NT2/D1 (cell line): ENCODE measurements at regions not wholly inside any gene's neighbourhood (a gene's known extent, or its start where the extent isn't known, plus 50 kb on each side); places are given as distances from the start of the nearest gene placed in this dataset.

ENCODE experiments used
- DNase-seq: peaks from one replicate; pipeline ENCODE4 v3.0.0-alpha.2; 2011; ENCODE audit warnings: low read depth, low spot score
- H3K27me3 ChIP-seq: 2 replicates; pipeline ENCODE4 v1.6.0; 2011; ENCODE audit warnings: mild to moderate bottlenecking; ENCODE audit not compliant: insufficient read length, insufficient read depth
- H3K36me3 ChIP-seq: 2 replicates; pipeline ENCODE4 v1.6.1; 2011; ENCODE audit warnings: mild to moderate bottlenecking, low read length, mixed read lengths; ENCODE audit not compliant: insufficient read depth, insufficient read length
- H3K4me1 ChIP-seq: 2 replicates; pipeline ENCODE4 v1.5.1; 2011; ENCODE audit not compliant: insufficient read depth, insufficient read length
- H3K4me3 ChIP-seq: 2 replicates; pipeline ENCODE4 v1.5.1; 2011; ENCODE audit warnings: low read depth; ENCODE audit not compliant: insufficient read length
- H3K9ac ChIP-seq: 2 replicates; pipeline ENCODE4 v1.6.0; 2011; ENCODE audit warnings: low read depth; ENCODE audit not compliant: insufficient read length
- H3K9me3 ChIP-seq: 2 replicates; pipeline ENCODE4 v1.5.1; 2011; ENCODE audit warnings: mild to moderate bottlenecking, low read length; ENCODE audit not compliant: insufficient read depth
- SUZ12 ChIP-seq: IDR thresholded peaks from 2 replicates; pipeline ENCODE4 v1.6.1; 2011; ENCODE audit not compliant: insufficient read length, insufficient read depth; ENCODE audit errors: extremely low read depth
- YY1 ChIP-seq: IDR thresholded peaks from 2 replicates; pipeline ENCODE4 v1.6.1; 2011; ENCODE audit not compliant: insufficient read length, insufficient read depth
- ZNF274 ChIP-seq: IDR thresholded peaks from 2 replicates; pipeline ENCODE4 v1.6.1; 2011; ENCODE audit warnings: mild to moderate bottlenecking, low read depth, low read length

- no peak for TF ChIP-seq ZNF274
- no peak for TF ChIP-seq YY1
- no peak for TF ChIP-seq SUZ12
- no peak for DNase-seq
- H3K9ac ChIP-seq, result no peak overlapping the region
- H3K4me1 ChIP-seq, result peaks cover 2% of the 10 kb centered on the region
- no peaks in the 10 kb centered on the region for H3K36me3 ChIP-seq
- H3K9me3 ChIP-seq, result no peaks in the 10 kb centered on the region
- no peaks in the 10 kb centered on the region for H3K27me3 ChIP-seq
- no peak overlapping the region for H3K4me3 ChIP-seq
Observed at GRCh38 chr9:78573205-78573604, 276.3 kb downstream of the PSAT1 start.

DNA sequence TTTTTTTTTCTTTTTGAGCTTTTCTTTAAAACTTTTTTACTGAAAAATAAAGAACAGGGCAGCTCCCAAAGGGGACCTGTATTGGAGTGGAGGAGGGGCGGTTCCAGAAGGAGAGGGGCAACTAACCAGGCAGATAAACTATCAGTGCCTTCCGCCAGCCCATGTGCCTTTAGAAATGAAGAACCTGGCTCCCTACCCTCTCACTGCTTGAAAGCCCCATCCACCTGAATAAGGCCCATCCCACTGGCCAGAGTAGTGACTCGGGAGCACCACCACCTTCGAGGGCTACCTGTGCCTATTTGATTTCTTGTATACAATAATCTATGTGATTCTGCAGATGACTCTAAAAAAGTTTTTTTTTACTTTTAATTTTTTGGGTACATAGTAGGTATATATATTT is 276.7 kb downstream of the PSAT1 start:
- Histone ChIP-seq H3K4me3 (no peak overlapping the region), H3K9ac (no peak overlapping the region), H3K36me3 (no peaks in the 10 kb centered on the region), H3K4me1 (peaks cover 2% of the 10 kb centered on the region), H3K27me3 (no peaks in the 10 kb centered on the region), H3K9me3 (no peaks in the 10 kb centered on the region)
- no peak for DNase-seq
- TF ChIP-seq ZNF274 (no peak), SUZ12 (no peak), YY1 (no peak)

- H3K4me3 ChIP-seq, result no peak overlapping the region
- H3K27me3 ChIP-seq, result no peaks in the 10 kb centered on the region
- TF ChIP-seq YY1 (no peak), ZNF274 (no peak), SUZ12 (no peak)
- peaks cover 2% of the 10 kb centered on the region for H3K4me1 ChIP-seq
- H3K9me3 ChIP-seq, result no peaks in the 10 kb centered on the region
- DNase-seq, result no peak
- no peaks in the 10 kb centered on the region for H3K36me3 ChIP-seq
- H3K9ac ChIP-seq, result no peak overlapping the region
Observed at GRCh38 chr9:78574354-78575045, 277.6 kb downstream of the PSAT1 start.

- DNase-seq, result no peak
- TF ChIP-seq SUZ12 (no peak), ZNF274 (no peak), YY1 (no peak)
- H3K9me3 ChIP-seq, result no peaks in the 10 kb centered on the region
- no peak overlapping the region for H3K4me3 ChIP-seq
- no peak overlapping the region for H3K9ac ChIP-seq
- H3K36me3 ChIP-seq, result no peaks in the 10 kb centered on the region
- peaks cover 2% of the 10 kb centered on the region for H3K4me1 ChIP-seq
- H3K27me3 ChIP-seq, result no peaks in the 10 kb centered on the region
Observed at GRCh38 chr9:78575081-78575480, 278.2 kb downstream of the PSAT1 start.

- Histone ChIP-seq H3K4me1 (peaks cover 2% of the 10 kb centered on the region), H3K4me3 (no peak overlapping the region), H3K9ac (no peak overlapping the region), H3K27me3 (no peaks in the 10 kb centered on the region), H3K9me3 (no peaks in the 10 kb centered on the region), H3K36me3 (no peaks in the 10 kb centered on the region)
- TF ChIP-seq YY1, result no peak
- TF ChIP-seq ZNF274, result no peak
- no peak for TF ChIP-seq SUZ12
- no peak for DNase-seq
Observed at GRCh38 chr9:78575771-78576170, 278.8 kb downstream of the PSAT1 start.

- H3K4me1 ChIP-seq, result peaks cover 2% of the 10 kb centered on the region
- H3K36me3 ChIP-seq, result no peaks in the 10 kb centered on the region
- no peak overlapping the region for H3K4me3 ChIP-seq
- H3K9ac ChIP-seq, result no peak overlapping the region
- H3K9me3 ChIP-seq, result no peaks in the 10 kb centered on the region
- TF ChIP-seq SUZ12 (no peak), ZNF274 (no peak), YY1 (no peak)
- H3K27me3 ChIP-seq, result no peaks in the 10 kb centered on the region
- DNase-seq, result no peak
Observed at GRCh38 chr9:78577156-78577906, 280.4 kb downstream of the PSAT1 start.

DNA sequence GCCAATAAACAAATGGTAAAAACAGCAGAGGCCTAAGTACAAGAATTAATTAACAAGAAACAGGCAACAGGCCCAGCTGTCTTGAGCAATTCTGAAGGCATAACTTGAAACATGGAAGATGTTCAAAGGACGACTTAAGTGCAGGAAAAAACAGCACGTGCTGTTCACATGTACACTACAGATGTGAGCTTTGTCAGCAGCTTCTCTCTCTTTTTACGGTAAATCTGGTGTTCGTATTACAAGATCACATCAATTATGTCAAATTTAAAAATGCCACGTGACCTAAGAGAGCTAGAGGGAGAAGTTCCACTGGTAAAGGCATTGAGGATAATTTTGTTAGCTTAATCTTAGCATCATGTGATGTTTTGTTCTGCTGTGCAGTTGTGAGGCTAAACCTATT is 281.1 kb downstream of the PSAT1 start:
- TF ChIP-seq SUZ12, result no peak
- no peak for TF ChIP-seq YY1
- no peak for TF ChIP-seq ZNF274
- no peak overlapping the region for H3K9ac ChIP-seq
- no peaks in the 10 kb centered on the region for H3K36me3 ChIP-seq
- peaks cover 2% of the 10 kb centered on the region for H3K4me1 ChIP-seq
- no peak for DNase-seq
- H3K9me3 ChIP-seq, result no peaks in the 10 kb centered on the region
- no peaks in the 10 kb centered on the region for H3K27me3 ChIP-seq
- no peak overlapping the region for H3K4me3 ChIP-seq
